Activated CD8-positive, alpha-beta memory T cell treated with anti-CD3 and anti-CD28 coated beads for 4 hours (primary cell): ENCODE measurements at regions not wholly inside any gene's neighbourhood (a gene's known extent, or its start where the extent isn't known, plus 50 kb on each side); places are given as distances from the start of the nearest gene placed in this dataset.

ENCODE experiments used
- DNase-seq, 2 donors: peaks; one replicate each; pipeline ENCODE4 v3.0.0-alpha.2; 2020; ENCODE audit warnings: low read depth in 2 of 2

- no peak for DNase-seq
These were observed 655.2 kb downstream of the EPHA4 start for GRCh38 chr2:220916931-220917330.

- DNase-seq: no peak
These were observed 641.6 kb downstream of the EPHA4 start for GRCh38 chr2:220930271-220931076.

- DNase-seq: no peak
These were observed 640.6 kb downstream of the EPHA4 start for GRCh38 chr2:220931491-220931890.

- no peak for DNase-seq
These were observed 640.1 kb downstream of the EPHA4 start for GRCh38 chr2:220932041-220932440.

GRCh38 chr2:220935789-220936321, 636.2 kb downstream of the EPHA4 start:
- no peak for DNase-seq

- DNase-seq: no peak
These were observed 635.4 kb downstream of the EPHA4 start for GRCh38 chr2:220936641-220937197.

- no peak for DNase-seq
These were observed 634.9 kb downstream of the EPHA4 start for GRCh38 chr2:220937245-220937644.

- DNase-seq: no peak
These were observed 631.5 kb downstream of the EPHA4 start for GRCh38 chr2:220940646-220941045.

- no peak for DNase-seq
These were observed 630.4 kb downstream of the EPHA4 start for GRCh38 chr2:220941683-220942082.

GRCh38 chr2:220946552-220946951, 625.6 kb downstream of the EPHA4 start:
- no peak for DNase-seq

GRCh38 chr2:220948579-220948978, 623.5 kb downstream of the EPHA4 start:
- no peak for DNase-seq

- DNase-seq: no peak
These were observed 622.6 kb downstream of the EPHA4 start for GRCh38 chr2:220949466-220949865.

- no peak for DNase-seq
These were observed 616.3 kb downstream of the EPHA4 start for GRCh38 chr2:220955776-220956175.

GRCh38 chr2:220956429-220956828, 615.7 kb downstream of the EPHA4 start:
- no peak for DNase-seq

- no peak for DNase-seq
These were observed 612.7 kb downstream of the EPHA4 start for GRCh38 chr2:220959391-220959802.

- DNase-seq: no peak
These were observed 610.8 kb downstream of the EPHA4 start for GRCh38 chr2:220961143-220961860.

- no peak for DNase-seq
These were observed 609.5 kb downstream of the EPHA4 start for GRCh38 chr2:220962556-220962955.

- no peak for DNase-seq
These were observed 609.0 kb downstream of the EPHA4 start for GRCh38 chr2:220963076-220963475.

- DNase-seq: no peak
These were observed 608.2 kb downstream of the EPHA4 start for GRCh38 chr2:220963930-220964329.

- no peak for DNase-seq
These were observed 605.5 kb downstream of the EPHA4 start for GRCh38 chr2:220966636-220967035.

GRCh38 chr2:220969348-220969747, 602.8 kb downstream of the EPHA4 start:
- no peak for DNase-seq

- no peak for DNase-seq
These were observed 591.0 kb downstream of the EPHA4 start for GRCh38 chr2:220980966-220981675.
